Astrocyte of the hippocampus (primary cell): ENCODE measurements at regions not wholly inside any gene's neighbourhood (a gene's known extent, or its start where the extent isn't known, plus 50 kb on each side); places are given as distances from the start of the nearest gene placed in this dataset.

ENCODE experiments used
- DNase-seq: peaks from one replicate; pipeline ENCODE4 v3.0.0; 2011; ENCODE audit warnings: low read depth, low spot score

DNA sequence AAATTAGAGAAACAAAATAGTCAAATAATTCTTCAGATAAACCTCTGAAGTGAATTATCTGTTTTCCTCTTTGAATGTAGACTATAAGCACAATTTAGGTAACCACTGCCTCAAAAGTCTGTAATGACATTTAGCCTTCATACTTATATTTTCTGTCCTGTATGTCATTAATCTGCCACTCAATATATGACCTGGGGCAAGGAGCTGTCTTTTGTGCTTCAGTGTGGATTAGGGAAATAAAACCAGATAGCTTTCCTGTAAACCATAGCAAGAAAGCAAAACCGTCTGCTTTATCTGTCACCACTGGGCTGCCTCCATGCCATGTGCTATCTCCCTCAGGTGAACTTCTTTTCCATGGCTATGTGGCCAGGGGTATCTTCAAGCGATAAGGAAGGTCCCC lies 606.6 kb upstream of the C9orf72 start:
- DNase-seq, result no peak

DNA sequence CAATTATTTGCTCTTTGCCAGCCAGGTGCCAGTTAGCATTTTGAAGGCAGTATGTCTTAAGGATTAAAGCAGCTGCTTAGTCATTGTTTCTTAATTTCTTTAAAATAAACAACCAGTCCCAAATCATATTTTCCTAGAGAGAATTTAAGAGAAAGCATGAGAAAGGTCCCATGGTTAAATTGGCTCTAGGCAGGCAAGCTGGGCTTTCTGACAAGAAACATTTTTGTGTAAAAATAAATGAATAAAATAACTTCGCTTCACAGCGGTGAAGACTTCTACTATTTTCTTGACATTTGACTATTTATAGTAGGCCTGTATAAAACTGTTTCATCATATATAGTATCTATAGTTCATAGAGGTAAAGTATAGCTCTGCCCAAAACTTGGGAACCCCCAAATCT lies 617.7 kb upstream of the C9orf72 start:
- DNase-seq, result no peak

GRCh38 chr9:28197653-28198052 lies 624.4 kb upstream of the C9orf72 start:
- no peak for DNase-seq

- DNase-seq, result no peak
These were observed 629.8 kb upstream of the C9orf72 start for GRCh38 chr9:28203036-28203435.

DNA sequence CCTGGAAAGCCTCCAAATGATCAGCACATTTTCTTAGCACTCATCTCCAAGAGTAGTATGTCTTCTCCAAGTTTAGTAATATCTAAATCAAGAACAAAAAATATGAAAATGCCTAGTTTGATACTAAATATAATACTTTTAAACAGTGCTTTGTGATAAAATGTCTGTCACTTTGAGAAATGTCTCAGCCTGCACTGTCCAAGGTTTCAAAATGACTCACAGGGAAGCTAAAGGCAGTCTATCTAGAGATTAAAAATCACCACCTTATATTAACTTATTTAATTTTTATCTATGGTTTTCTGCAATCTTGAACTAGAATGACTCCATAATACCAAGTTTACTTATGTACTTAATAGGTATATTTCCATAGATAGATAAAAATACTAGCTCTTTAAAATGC lies 633.0 kb upstream of the C9orf72 start:
- DNase-seq, result no peak

GRCh38 chr9:28207657-28208056 lies 634.4 kb upstream of the C9orf72 start:
- no peak for DNase-seq

DNA sequence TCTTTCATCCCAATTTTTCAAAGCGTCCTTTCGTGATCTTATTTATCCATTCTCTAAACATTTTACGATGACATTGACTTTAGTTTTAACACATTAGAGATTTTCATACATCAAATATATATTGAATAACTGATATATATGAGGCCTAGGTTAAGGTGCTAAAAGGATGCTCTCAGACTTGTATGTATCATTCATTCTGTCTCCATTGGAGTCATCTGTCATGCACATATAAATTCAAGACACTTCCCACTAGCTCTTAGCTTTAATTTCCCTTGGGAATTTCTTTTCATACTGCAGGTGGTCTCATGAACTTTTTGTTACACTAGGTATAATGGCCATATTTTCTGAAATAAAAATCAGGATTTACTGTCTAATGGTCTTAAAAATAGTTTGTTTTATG lies 635.8 kb upstream of the C9orf72 start:
- no peak for DNase-seq

GRCh38 chr9:28212979-28213378 lies 639.7 kb upstream of the C9orf72 start:
- DNase-seq, result peak; percentile 85

DNA sequence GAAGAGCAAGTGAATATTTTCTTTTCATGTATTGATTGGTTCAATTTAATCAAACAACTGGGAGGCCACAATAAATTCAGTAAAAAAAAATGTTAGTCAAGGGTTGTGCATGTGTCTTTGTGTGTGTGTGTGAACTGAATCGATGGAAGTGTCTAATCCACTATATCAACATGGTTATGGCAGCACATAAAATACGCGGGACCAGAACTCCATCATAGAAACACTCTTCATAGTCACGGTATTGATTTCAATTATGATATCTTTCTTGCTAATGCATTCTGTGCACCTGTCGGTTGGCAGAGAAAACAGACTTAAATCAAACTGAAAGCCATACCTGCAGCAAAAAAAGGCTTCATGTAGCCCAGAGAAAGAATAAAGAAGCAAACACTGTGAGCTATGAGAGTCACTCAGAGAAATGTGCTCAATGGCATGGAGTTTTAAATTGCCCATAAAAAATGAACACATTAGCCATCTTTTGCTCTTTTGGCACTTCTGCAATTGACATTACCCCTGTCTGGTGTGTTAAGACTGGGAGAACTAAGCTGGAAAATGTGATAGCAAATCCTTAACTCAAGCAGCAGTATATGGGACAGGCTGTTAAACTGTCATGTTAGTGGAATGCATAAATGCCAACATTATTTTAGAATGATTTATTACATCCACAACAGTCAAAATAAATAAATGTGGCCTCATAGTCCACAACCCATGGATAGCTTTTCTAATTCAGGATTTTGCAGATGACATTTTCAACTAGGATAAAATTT lies 642.4 kb upstream of the C9orf72 start:
- peak; percentile 3 for DNase-seq

DNA sequence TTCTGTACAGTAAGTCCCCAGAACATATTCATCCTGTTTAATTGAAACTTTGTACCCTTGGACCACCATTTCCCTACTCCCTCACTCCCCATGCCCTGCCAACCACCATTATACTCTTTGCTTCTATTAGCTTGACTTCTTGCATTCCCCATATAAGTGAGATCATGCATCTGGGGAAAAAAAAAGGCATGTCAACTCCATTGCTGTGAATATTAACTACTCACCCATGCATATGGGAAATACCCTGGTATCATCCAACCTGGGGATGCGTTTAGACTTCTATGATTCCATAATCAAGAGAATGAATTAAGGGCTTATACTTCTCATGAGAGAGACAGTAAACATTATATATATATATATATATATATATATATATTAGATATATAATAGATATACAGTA lies 659.4 kb upstream of the C9orf72 start:
- no peak for DNase-seq

GRCh38 chr9:28234133-28234893 lies 661.0 kb upstream of the C9orf72 start:
- DNase-seq, result peak; percentile 71

- DNase-seq, result peak; percentile 93
These were observed 661.6 kb upstream of the C9orf72 start for GRCh38 chr9:28234894-28235277.

- no peak for DNase-seq
These were observed 676.1 kb upstream of the C9orf72 start for GRCh38 chr9:28249424-28249823.

- no peak for DNase-seq
These were observed 681.9 kb upstream of the C9orf72 start for GRCh38 chr9:28255174-28255573.

DNA sequence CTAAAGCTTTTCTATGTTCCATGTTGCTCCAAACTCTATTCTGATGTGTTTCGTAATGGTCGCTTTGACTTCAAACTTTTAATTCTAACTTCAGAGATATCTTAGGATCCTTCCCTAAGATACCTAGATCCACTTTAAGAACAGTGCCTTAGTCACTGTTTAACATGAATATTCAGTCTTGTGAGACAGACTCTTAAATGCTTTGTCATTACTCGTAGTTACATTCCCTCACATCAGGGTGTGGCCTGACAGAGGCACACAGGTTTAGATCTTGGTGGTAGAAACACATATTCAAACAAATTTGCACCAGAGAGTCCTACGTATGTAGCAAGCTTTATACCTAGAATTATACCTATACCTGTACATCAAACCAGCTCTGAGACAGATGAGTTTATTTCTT lies 687.0 kb upstream of the C9orf72 start:
- no peak for DNase-seq

DNA sequence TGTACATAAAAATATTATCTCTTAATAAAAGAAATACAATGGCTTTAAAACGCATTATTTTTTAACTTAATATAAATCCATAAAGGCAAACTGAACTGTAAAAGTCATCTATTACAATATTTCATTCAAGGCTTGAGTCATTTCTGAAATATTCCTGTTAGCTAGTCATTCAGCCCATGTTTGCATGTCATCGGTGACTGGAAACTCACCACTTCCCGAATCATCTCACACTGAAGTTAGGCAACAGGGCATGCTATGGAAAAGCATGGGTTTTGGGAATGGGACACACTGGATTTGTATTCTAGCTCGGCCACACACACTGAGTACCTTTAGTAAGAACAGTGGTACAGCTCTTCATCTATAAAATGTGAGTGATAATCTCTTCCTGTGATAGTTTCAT lies 691.1 kb upstream of the C9orf72 start:
- DNase-seq, result peak; percentile 6

- DNase-seq, result no peak
These were observed 694.1 kb upstream of the C9orf72 start for GRCh38 chr9:28267351-28267750.

- peak; percentile 4 for DNase-seq
These were observed 696.9 kb upstream of the C9orf72 start for GRCh38 chr9:28270156-28270555.

DNA sequence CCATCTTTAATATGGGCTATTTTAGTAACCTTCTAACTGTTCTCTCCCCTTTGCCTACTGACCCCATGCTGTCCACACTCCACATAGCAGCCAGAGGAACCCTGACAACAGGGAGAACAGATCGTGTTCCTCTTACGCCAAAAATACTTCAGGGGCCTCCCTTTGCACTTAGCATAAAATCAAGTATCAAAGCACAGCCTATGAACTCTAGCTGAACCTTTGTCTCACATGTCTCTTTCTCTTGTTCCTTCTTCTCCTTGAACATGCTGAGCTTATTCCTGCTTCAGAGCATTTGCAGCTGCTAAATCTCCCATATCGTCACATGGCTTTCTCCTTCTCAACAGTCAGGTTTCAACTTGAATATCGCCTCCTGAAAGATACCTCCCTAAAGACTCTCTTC lies 698.8 kb upstream of the C9orf72 start:
- no peak for DNase-seq

GRCh38 chr9:28287455-28287854 lies 714.2 kb upstream of the C9orf72 start:
- DNase-seq, result no peak

DNA sequence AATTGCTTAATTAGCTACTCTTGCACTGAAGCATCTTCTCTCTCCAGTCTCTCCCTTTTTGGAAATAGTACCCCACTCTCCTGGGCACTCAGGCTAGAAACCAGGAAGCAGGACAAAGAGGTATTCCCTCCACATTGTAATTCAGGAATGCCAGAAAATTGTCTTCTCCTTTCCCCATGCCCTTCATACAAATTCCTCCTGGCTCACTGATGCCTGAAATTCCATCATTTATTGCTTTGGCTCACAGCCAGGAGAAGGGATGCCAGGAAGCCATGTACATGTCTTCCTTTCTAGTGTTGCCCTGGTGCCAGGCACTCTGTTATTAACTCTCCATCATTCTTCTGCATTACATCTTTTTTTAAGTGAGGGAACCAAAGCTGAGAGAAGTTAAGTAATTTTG lies 716.5 kb upstream of the C9orf72 start:
- DNase-seq, result no peak

DNA sequence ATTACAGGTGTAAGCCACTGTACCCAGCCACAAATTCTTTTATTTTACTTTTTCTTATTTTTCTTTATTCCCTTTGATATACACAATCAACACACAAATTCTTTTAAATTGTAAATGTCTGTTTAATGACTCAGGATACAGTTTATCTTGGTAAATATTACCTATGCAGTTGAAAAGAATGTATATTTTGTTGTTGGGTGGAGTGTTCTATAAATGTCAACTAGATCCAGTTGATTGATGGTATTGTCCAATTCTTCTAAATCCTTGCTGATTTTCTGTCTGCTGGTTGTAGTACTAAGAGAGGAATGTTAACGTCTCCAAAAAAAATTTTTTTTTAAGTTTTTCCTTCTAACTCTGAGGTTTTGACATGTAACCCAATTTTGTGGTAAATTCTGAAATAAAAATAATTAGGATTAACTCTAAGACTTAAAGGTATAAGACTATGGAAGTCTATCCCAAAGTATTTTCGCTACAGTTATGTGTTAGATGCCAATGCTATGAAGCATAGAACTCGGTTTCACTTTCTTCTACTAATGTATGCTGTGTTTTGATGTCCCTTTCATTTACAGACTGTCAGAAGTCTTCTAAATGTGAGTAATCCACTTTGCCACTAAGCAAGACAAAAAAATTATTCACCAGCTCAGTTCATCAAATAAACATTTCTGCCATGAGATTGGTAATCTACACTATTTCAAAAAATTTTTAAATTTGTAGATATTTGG lies 720.2 kb upstream of the C9orf72 start:
- peak; percentile 21 for DNase-seq

- DNase-seq, result no peak
These were observed 728.0 kb upstream of the C9orf72 start for GRCh38 chr9:28301281-28301680.
